ENCODE measurements at regions not wholly inside any gene's neighbourhood (a gene's known extent, or its start where the extent isn't known, plus 50 kb on each side); places are given as distances from the start of the nearest gene placed in this dataset.

GRCh38 chr22:23394525-23395326, 185.4 kb downstream of the IGLL1 start:
- H3K9ac ChIP-seq (ENCODE audit: extremely low read depth, insufficient read length, low read length), result no peak overlapping the region
- no peak overlapping the region for H2BK120ac ChIP-seq (ENCODE audit: low read depth, low read length, poor library complexity, severe bottlenecking)
- Mint-ChIP-seq H3K9me3 (no peaks in the 10 kb centered on the region), H3K4me3 (no peak overlapping the region), H3K27me3 (ENCODE audit: low read depth) (peaks cover 23% of the 10 kb centered on the region), H3K4me1 (no peaks in the 10 kb centered on the region), H3K27ac (no peak overlapping the region), H3K36me3 (ENCODE audit: insufficient read depth in 1 of 3, low read depth in 3 of 3) (no peaks in the 10 kb centered on the region)
- no peak for DNase-seq
- no peak overlapping the region for H2BK15ac ChIP-seq (ENCODE audit: low read depth, low read length)
- H3K79me2 ChIP-seq (ENCODE audit: insufficient read depth, low read length), result no peaks in the 10 kb centered on the region
- H4K20me1 ChIP-seq (ENCODE audit: control insufficient read depth, insufficient read depth, insufficient read length), result no peaks in the 10 kb centered on the region
- no peak overlapping the region for H2AK5ac ChIP-seq (ENCODE audit: insufficient read length, low read length)
- no peak overlapping the region for H4K8ac ChIP-seq (replicated peaks; ENCODE audit: insufficient read length, low read depth, low read length)
- no peaks in the 10 kb centered on the region for H3K4me1 ChIP-seq (ENCODE audit: insufficient read depth, low read length)
- no peak overlapping the region for H3K23ac ChIP-seq (ENCODE audit: insufficient read length, low read depth, low read length)
- no peaks in the 10 kb centered on the region for H3K23me2 ChIP-seq (ENCODE audit: insufficient read length, low read depth, low read length, poor library complexity, severe bottlenecking)
- no peak overlapping the region for H3K56ac ChIP-seq (ENCODE audit: insufficient read length, low read depth, low read length)
- no peak overlapping the region for H2BK20ac ChIP-seq (ENCODE audit: low read depth, low read length, poor library complexity, severe bottlenecking)
- H3K9me3 ChIP-seq (ENCODE audit: control insufficient read depth, low read depth, low read length), result no peaks in the 10 kb centered on the region
- H3K4me2 ChIP-seq (ENCODE audit: insufficient read depth, insufficient read length, low read length), result no peak overlapping the region
- no peak overlapping the region for H3K4ac ChIP-seq (ENCODE audit: low read depth, low read length)
- H3K27ac ChIP-seq (ENCODE audit: insufficient read length, low read depth, low read length), result no peak overlapping the region
- no peak overlapping the region for H2AFZ ChIP-seq (ENCODE audit: low read length)
- H3K18ac ChIP-seq (ENCODE audit: insufficient read length, low read depth, low read length), result no peak overlapping the region
- H3K14ac ChIP-seq (ENCODE audit: insufficient read depth, low read length), result no peak overlapping the region
- H3K27me3 ChIP-seq (ENCODE audit: insufficient read depth, low read length), result no peaks in the 10 kb centered on the region
- H4K91ac ChIP-seq (ENCODE audit: insufficient read length, low read depth, low read length), result no peak overlapping the region
- no peak overlapping the region for H4K5ac ChIP-seq (ENCODE audit: insufficient read length, low read depth, low read length)
- H2BK12ac ChIP-seq (ENCODE audit: insufficient read length, low read depth, low read length), result no peak overlapping the region
- no peak overlapping the region for H3T11ph ChIP-seq (ENCODE audit: low read length)
- no peak for TF ChIP-seq CTCF (conservative IDR thresholded peaks at IDR 0.05)
- WGBS (ENCODE audit: extremely low coverage, insufficient read length, low lambda C conversion rate), result no CpG with 5 or more reads among the region's 28 CpGs
- H3K79me1 ChIP-seq (ENCODE audit: insufficient read depth, low read depth, low read length, poor library complexity, severe bottlenecking), result no peaks in the 10 kb centered on the region
- H2BK5ac ChIP-seq (ENCODE audit: insufficient read length, low read length), result no peak overlapping the region

Data from H9 (cell line).